ENCODE measurements at regions not wholly inside any gene's neighbourhood (a gene's known extent, or its start where the extent isn't known, plus 50 kb on each side); places are given as distances from the start of the nearest gene placed in this dataset.
A peak's percentile ranks its signal among the peaks of the same experiment; 100 is the strongest.

DNA sequence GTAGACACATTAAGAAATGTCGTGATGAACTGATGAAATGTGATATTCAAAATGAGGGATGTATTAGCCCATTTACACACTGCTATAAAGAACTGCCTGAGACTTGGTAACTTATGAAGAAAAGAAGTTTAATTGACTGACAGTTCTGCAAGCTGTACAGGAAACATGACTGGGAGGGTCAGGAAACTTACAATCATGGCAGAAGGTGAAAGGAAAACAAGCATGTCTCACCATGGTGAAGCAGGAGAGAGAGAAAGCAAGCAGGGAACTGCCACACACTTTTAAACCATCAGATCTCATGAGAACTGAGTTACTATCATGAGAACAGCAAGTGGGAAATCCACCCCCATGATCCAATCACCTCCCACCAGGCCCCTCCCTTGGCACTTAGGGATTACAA lies 1010.8 kb upstream of the CELF4 start:
- no peak for TF ChIP-seq CTCF (conservative IDR thresholded peaks at IDR 0.05; ENCODE audit: low read depth, low read length)

GRCh38 chr18:38575648-38576047 lies 1010.0 kb upstream of the CELF4 start:
- H3K9ac ChIP-seq: no peak overlapping the region
- peak overlapping the region; percentile 30 for H3K27ac ChIP-seq
- H3K79me2 ChIP-seq (ENCODE audit: insufficient read depth, low read depth): no peaks in the 10 kb centered on the region
- peaks cover 24% of the 10 kb centered on the region for H3K4me1 ChIP-seq (ENCODE audit: low read depth, poor library complexity, severe bottlenecking)
- no peak overlapping the region for H3K4me3 ChIP-seq (IDR thresholded peaks at IDR 0.05; ENCODE audit: insufficient read depth, low read depth, low read length)
- no peaks in the 10 kb centered on the region for H3K27me3 ChIP-seq (ENCODE audit: insufficient read depth, low read depth)
- H4K20me1 ChIP-seq (ENCODE audit: insufficient read depth): no peaks in the 10 kb centered on the region
- TF ChIP-seq CTCF (conservative IDR thresholded peaks at IDR 0.05; ENCODE audit: low read depth, low read length): no peak
- peak overlapping the region; percentile 17; the same call in 1 of the 2 replicates for H2AFZ ChIP-seq (ENCODE audit: low read depth)
- H3K36me3 ChIP-seq (ENCODE audit: insufficient read depth): no peaks in the 10 kb centered on the region
- peak overlapping the region; percentile 11; the same call in 1 of the 2 replicates for H3K4me2 ChIP-seq

More for the DNA sequence above, 1010.8 kb upstream of the CELF4 start:
- Histone ChIP-seq H3K27ac (peak overlapping the region; percentile 30), H2AFZ (ENCODE audit: low read depth) (no peak overlapping the region), H4K20me1 (ENCODE audit: insufficient read depth) (no peaks in the 10 kb centered on the region), H3K4me2 (peak overlapping the region; percentile 11; the same call in 1 of the 2 replicates), H3K9ac (no peak overlapping the region), H3K27me3 (ENCODE audit: insufficient read depth, low read depth) (no peaks in the 10 kb centered on the region), H3K4me1 (ENCODE audit: low read depth, poor library complexity, severe bottlenecking) (peaks cover 24% of the 10 kb centered on the region), H3K36me3 (ENCODE audit: insufficient read depth) (no peaks in the 10 kb centered on the region), H3K79me2 (ENCODE audit: insufficient read depth, low read depth) (no peaks in the 10 kb centered on the region), H3K4me3 (IDR thresholded peaks at IDR 0.05; ENCODE audit: insufficient read depth, low read depth, low read length) (no peak overlapping the region)

DNA sequence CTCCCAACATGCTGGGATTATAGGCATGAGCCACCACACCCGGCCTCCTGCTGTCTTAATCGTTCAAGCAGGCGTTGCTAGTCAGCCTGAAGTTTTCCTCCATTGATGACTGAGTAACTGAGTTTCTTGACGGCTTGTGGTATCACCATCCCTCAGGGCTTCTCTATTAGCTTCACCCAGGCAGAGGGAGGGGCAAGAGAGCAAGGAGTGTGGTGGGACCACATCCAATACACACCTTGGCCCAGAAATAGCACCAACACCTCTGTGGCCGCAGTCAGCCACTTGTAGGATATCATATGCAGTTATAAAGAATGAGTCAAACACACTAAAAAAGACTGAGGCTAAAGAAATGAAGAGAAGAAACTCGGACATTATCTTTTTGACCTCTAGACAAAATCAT lies 1009.4 kb upstream of the CELF4 start:
- no peak overlapping the region for H3K4me3 ChIP-seq (IDR thresholded peaks at IDR 0.05; ENCODE audit: insufficient read depth, low read depth, low read length)
- no peak for TF ChIP-seq CTCF (conservative IDR thresholded peaks at IDR 0.05; ENCODE audit: low read depth, low read length)
- H3K79me2 ChIP-seq (ENCODE audit: insufficient read depth, low read depth): no peaks in the 10 kb centered on the region
- H3K9ac ChIP-seq: no peak overlapping the region
- H2AFZ ChIP-seq (ENCODE audit: low read depth): no peak overlapping the region
- no peaks in the 10 kb centered on the region for H3K36me3 ChIP-seq (ENCODE audit: insufficient read depth)
- no peaks in the 10 kb centered on the region for H4K20me1 ChIP-seq (ENCODE audit: insufficient read depth)
- H3K4me2 ChIP-seq: peak overlapping the region; percentile 20; the same call in 1 of the 2 replicates
- H3K4me1 ChIP-seq (ENCODE audit: low read depth, poor library complexity, severe bottlenecking): peaks cover 24% of the 10 kb centered on the region
- no peaks in the 10 kb centered on the region for H3K27me3 ChIP-seq (ENCODE audit: insufficient read depth, low read depth)
- no peak overlapping the region for H3K27ac ChIP-seq

GRCh38 chr18:38572554-38573111 lies 1007.0 kb upstream of the CELF4 start:
- H3K4me1 ChIP-seq (ENCODE audit: low read depth, poor library complexity, severe bottlenecking): peaks cover 24% of the 10 kb centered on the region
- H3K36me3 ChIP-seq (ENCODE audit: insufficient read depth): no peaks in the 10 kb centered on the region
- no peaks in the 10 kb centered on the region for H3K79me2 ChIP-seq (ENCODE audit: insufficient read depth, low read depth)
- H3K4me2 ChIP-seq: no peak overlapping the region
- no peak overlapping the region for H2AFZ ChIP-seq (ENCODE audit: low read depth)
- no peak overlapping the region for H3K9ac ChIP-seq
- TF ChIP-seq CTCF (conservative IDR thresholded peaks at IDR 0.05; ENCODE audit: low read depth, low read length): no peak
- no peaks in the 10 kb centered on the region for H4K20me1 ChIP-seq (ENCODE audit: insufficient read depth)
- no peak overlapping the region for H3K4me3 ChIP-seq (IDR thresholded peaks at IDR 0.05; ENCODE audit: insufficient read depth, low read depth, low read length)
- no peaks in the 10 kb centered on the region for H3K27me3 ChIP-seq (ENCODE audit: insufficient read depth, low read depth)
- no peak overlapping the region for H3K27ac ChIP-seq
